ENCODE measurements at regions not wholly inside any gene's neighbourhood (a gene's known extent, or its start where the extent isn't known, plus 50 kb on each side); places are given as distances from the start of the nearest gene placed in this dataset.

- TF ChIP-seq, protein P1, sequence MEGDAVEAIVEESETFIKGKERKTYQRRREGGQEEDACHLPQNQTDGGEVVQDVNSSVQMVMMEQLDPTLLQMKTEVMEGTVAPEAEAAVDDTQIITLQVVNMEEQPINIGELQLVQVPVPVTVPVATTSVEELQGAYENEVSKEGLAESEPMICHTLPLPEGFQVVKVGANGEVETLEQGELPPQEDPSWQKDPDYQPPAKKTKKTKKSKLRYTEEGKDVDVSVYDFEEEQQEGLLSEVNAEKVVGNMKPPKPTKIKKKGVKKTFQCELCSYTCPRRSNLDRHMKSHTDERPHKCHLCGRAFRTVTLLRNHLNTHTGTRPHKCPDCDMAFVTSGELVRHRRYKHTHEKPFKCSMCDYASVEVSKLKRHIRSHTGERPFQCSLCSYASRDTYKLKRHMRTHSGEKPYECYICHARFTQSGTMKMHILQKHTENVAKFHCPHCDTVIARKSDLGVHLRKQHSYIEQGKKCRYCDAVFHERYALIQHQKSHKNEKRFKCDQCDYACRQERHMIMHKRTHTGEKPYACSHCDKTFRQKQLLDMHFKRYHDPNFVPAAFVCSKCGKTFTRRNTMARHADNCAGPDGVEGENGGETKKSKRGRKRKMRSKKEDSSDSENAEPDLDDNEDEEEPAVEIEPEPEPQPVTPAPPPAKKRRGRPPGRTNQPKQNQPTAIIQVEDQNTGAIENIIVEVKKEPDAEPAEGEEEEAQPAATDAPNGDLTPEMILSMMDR (conservative IDR thresholded peaks at IDR 0.05): no peak
- TF ChIP-seq ZFX (IDR thresholded peaks at IDR 0.05): no peak
Measured at GRCh38 chr12:92416385-92416812, 270.8 kb upstream of the BTG1 start.
